Panc1 (cell line): ENCODE measurements at regions not wholly inside any gene's neighbourhood (a gene's known extent, or its start where the extent isn't known, plus 50 kb on each side); places are given as distances from the start of the nearest gene placed in this dataset.

Source experiments
- TF ChIP-seq, protein P1 (sequence below): fragments of 450-650 bp; IDR thresholded peaks from 2 replicates; pipeline ENCODE4 v1.5.1; 2017; ENCODE audit warnings: mild to moderate bottlenecking
- TF ChIP-seq, protein P2 (sequence below), 2 experiments: IDR thresholded peaks; 2 replicates each; pipeline ENCODE4 v1.6.1; 2011 to 2012; ENCODE audit warnings: low read depth in 2 of 2, control low read depth in 1 of 2, low read length in 1 of 2, mild to moderate bottlenecking in 1 of 2, moderate library complexity in 1 of 2; ENCODE audit not compliant: insufficient read depth in 1 of 2

- TF ChIP-seq, protein P1, sequence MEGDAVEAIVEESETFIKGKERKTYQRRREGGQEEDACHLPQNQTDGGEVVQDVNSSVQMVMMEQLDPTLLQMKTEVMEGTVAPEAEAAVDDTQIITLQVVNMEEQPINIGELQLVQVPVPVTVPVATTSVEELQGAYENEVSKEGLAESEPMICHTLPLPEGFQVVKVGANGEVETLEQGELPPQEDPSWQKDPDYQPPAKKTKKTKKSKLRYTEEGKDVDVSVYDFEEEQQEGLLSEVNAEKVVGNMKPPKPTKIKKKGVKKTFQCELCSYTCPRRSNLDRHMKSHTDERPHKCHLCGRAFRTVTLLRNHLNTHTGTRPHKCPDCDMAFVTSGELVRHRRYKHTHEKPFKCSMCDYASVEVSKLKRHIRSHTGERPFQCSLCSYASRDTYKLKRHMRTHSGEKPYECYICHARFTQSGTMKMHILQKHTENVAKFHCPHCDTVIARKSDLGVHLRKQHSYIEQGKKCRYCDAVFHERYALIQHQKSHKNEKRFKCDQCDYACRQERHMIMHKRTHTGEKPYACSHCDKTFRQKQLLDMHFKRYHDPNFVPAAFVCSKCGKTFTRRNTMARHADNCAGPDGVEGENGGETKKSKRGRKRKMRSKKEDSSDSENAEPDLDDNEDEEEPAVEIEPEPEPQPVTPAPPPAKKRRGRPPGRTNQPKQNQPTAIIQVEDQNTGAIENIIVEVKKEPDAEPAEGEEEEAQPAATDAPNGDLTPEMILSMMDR: no peak
- TF ChIP-seq, protein P2, sequence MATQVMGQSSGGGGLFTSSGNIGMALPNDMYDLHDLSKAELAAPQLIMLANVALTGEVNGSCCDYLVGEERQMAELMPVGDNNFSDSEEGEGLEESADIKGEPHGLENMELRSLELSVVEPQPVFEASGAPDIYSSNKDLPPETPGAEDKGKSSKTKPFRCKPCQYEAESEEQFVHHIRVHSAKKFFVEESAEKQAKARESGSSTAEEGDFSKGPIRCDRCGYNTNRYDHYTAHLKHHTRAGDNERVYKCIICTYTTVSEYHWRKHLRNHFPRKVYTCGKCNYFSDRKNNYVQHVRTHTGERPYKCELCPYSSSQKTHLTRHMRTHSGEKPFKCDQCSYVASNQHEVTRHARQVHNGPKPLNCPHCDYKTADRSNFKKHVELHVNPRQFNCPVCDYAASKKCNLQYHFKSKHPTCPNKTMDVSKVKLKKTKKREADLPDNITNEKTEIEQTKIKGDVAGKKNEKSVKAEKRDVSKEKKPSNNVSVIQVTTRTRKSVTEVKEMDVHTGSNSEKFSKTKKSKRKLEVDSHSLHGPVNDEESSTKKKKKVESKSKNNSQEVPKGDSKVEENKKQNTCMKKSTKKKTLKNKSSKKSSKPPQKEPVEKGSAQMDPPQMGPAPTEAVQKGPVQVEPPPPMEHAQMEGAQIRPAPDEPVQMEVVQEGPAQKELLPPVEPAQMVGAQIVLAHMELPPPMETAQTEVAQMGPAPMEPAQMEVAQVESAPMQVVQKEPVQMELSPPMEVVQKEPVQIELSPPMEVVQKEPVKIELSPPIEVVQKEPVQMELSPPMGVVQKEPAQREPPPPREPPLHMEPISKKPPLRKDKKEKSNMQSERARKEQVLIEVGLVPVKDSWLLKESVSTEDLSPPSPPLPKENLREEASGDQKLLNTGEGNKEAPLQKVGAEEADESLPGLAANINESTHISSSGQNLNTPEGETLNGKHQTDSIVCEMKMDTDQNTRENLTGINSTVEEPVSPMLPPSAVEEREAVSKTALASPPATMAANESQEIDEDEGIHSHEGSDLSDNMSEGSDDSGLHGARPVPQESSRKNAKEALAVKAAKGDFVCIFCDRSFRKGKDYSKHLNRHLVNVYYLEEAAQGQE (IDR thresholded peaks at IDR 0.05; ENCODE audit: insufficient read depth in 1 of 2, low read depth in 2 of 2, low read length in 1 of 2): no peak
Observed at GRCh38 chr1:187971851-187972250, 1143.1 kb downstream of the PLA2G4A start.
